HAP-1 (cell line): ENCODE measurements at regions not wholly inside any gene's neighbourhood (a gene's known extent, or its start where the extent isn't known, plus 50 kb on each side); places are given as distances from the start of the nearest gene placed in this dataset.
"Not testable (repeated sequence)": the region's sequence is repeated elsewhere in the genome, so short reads cannot be mapped to it uniquely, and the experiment has no call there.

Experiments used
- DNase-seq, 2 experiments: peaks; one replicate each; pipeline ENCODE4 v3.0.0-alpha.2; 2016 to 2020; ENCODE audit warnings: low spot score in 2 of 2
- H3K27me3 ChIP-seq: fragments of 250-450 bp; sonication (Bioruptor Pico); 2 replicates; pipeline ENCODE4 v1.5.1; 2020; ENCODE audit warnings: low read depth, mild to moderate bottlenecking, moderate library complexity
- H3K36me3 ChIP-seq: fragments of 250-450 bp; sonication (Bioruptor Pico); replicated peaks from 2 replicates; pipeline ENCODE4 v1.5.1; 2020; ENCODE audit warnings: mild to moderate bottlenecking
- H3K4me1 ChIP-seq: fragments of 250-450 bp; sonication (Bioruptor Pico); 2 replicates; pipeline ENCODE4 v1.5.1; 2020; ENCODE audit warnings: mild to moderate bottlenecking
- H3K4me3 ChIP-seq: fragments of 250-450 bp; sonication (Bioruptor Pico); 2 replicates; pipeline ENCODE4 v1.5.1; 2020; ENCODE audit warnings: mild to moderate bottlenecking, moderate library complexity
- H3K9me3 ChIP-seq: fragments of 250-450 bp; sonication (Bioruptor Pico); 2 replicates; pipeline ENCODE4 v1.5.1; 2020; ENCODE audit warnings: mild to moderate bottlenecking, moderate library complexity
- in situ Hi-C: fragments of 300-500 bp; cut with MboI; formaldehyde crosslinking; loops from 3 replicates; pipeline ENCODE4 v1.14.3; 2020; ENCODE audit warnings: low sequenced_read_pairs, inconsistent platforms, mixed read lengths

- H3K4me3 ChIP-seq, H3K4me1 ChIP-seq, in situ Hi-C loops, DNase-seq, H3K27me3 ChIP-seq, H3K9me3 ChIP-seq, H3K36me3 ChIP-seq: not testable (repeated sequence)
These were observed 437.6 kb downstream of the STK39 start for GRCh38 chr2:167809799-167810198.

GRCh38 chr2:167803449-167803988 is 443.9 kb downstream of the STK39 start:
- Histone ChIP-seq H3K36me3 (no peaks in the 10 kb centered on the region), H3K4me3 (no peak overlapping the region), H3K9me3 (no peaks in the 10 kb centered on the region), H3K27me3 (no peaks in the 10 kb centered on the region), H3K4me1 (peaks cover 13% of the 10 kb centered on the region)
- in situ Hi-C loops, result no loop called here
- DNase-seq, result no peak

- Histone ChIP-seq H3K36me3 (no peaks in the 10 kb centered on the region), H3K4me1 (no peaks in the 10 kb centered on the region), H3K9me3 (no peaks in the 10 kb centered on the region; the same call in 1 of the 2 replicates), H3K27me3 (no peaks in the 10 kb centered on the region), H3K4me3 (no peak overlapping the region)
- no peak for DNase-seq
- in situ Hi-C loops, result no loop called here
These were observed 452.7 kb downstream of the STK39 start for GRCh38 chr2:167794554-167795255.

- DNase-seq, result no peak
- no peak overlapping the region for H3K4me3 ChIP-seq
- no peaks in the 10 kb centered on the region for H3K4me1 ChIP-seq
- H3K27me3 ChIP-seq, result no peaks in the 10 kb centered on the region
- in situ Hi-C loops, result no loop called here
- H3K36me3 ChIP-seq, result no peaks in the 10 kb centered on the region
- no peaks in the 10 kb centered on the region; the same call in 1 of the 2 replicates for H3K9me3 ChIP-seq
These were observed 453.7 kb downstream of the STK39 start for GRCh38 chr2:167793725-167794124.

GRCh38 chr2:167792126-167792525 is 455.3 kb downstream of the STK39 start:
- no peaks in the 10 kb centered on the region for H3K27me3 ChIP-seq
- in situ Hi-C loops, result no loop called here
- no peaks in the 10 kb centered on the region for H3K4me1 ChIP-seq
- no peak for DNase-seq
- no peaks in the 10 kb centered on the region for H3K9me3 ChIP-seq
- H3K36me3 ChIP-seq, result no peaks in the 10 kb centered on the region
- H3K4me3 ChIP-seq, result no peak overlapping the region

GRCh38 chr2:167790781-167791450 is 456.5 kb downstream of the STK39 start:
- in situ Hi-C loops, result no loop called here
- Histone ChIP-seq H3K36me3 (no peaks in the 10 kb centered on the region), H3K4me1 (no peaks in the 10 kb centered on the region), H3K9me3 (no peaks in the 10 kb centered on the region), H3K4me3 (no peak overlapping the region), H3K27me3 (no peaks in the 10 kb centered on the region)
- DNase-seq, result no peak

- Histone ChIP-seq H3K36me3 (no peaks in the 10 kb centered on the region), H3K9me3 (no peaks in the 10 kb centered on the region), H3K27me3 (no peaks in the 10 kb centered on the region), H3K4me1 (no peaks in the 10 kb centered on the region), H3K4me3 (no peak overlapping the region)
- no peak for DNase-seq
- in situ Hi-C loops, result no loop called here
These were observed 457.2 kb downstream of the STK39 start for GRCh38 chr2:167790189-167790588.

- in situ Hi-C loops, result no loop called here
- Histone ChIP-seq H3K36me3 (no peaks in the 10 kb centered on the region), H3K4me3 (no peak overlapping the region), H3K27me3 (no peaks in the 10 kb centered on the region), H3K4me1 (no peaks in the 10 kb centered on the region), H3K9me3 (no peaks in the 10 kb centered on the region)
- no peak for DNase-seq
These were observed 459.8 kb downstream of the STK39 start for GRCh38 chr2:167787562-167787961.

GRCh38 chr2:167787021-167787420 is 460.4 kb downstream of the STK39 start:
- H3K27me3 ChIP-seq, result no peaks in the 10 kb centered on the region
- no peak overlapping the region for H3K4me3 ChIP-seq
- H3K4me1 ChIP-seq, result no peaks in the 10 kb centered on the region
- no peaks in the 10 kb centered on the region for H3K36me3 ChIP-seq
- no peak for DNase-seq
- in situ Hi-C loops, result no loop called here
- no peaks in the 10 kb centered on the region for H3K9me3 ChIP-seq

GRCh38 chr2:167785606-167786216 is 461.7 kb downstream of the STK39 start:
- H3K9me3 ChIP-seq, result no peaks in the 10 kb centered on the region
- H3K27me3 ChIP-seq, result no peaks in the 10 kb centered on the region
- H3K36me3 ChIP-seq, result no peaks in the 10 kb centered on the region
- DNase-seq, result no peak
- H3K4me3 ChIP-seq, result no peak overlapping the region
- in situ Hi-C loops, result no loop called here
- no peaks in the 10 kb centered on the region for H3K4me1 ChIP-seq

- no peaks in the 10 kb centered on the region for H3K36me3 ChIP-seq
- no peak overlapping the region for H3K4me3 ChIP-seq
- in situ Hi-C loops, result no loop called here
- H3K27me3 ChIP-seq, result no peaks in the 10 kb centered on the region
- no peaks in the 10 kb centered on the region for H3K4me1 ChIP-seq
- no peaks in the 10 kb centered on the region for H3K9me3 ChIP-seq
- DNase-seq, result no peak
These were observed 463.3 kb downstream of the STK39 start for GRCh38 chr2:167784084-167784425.

GRCh38 chr2:167783261-167784083 is 463.9 kb downstream of the STK39 start:
- in situ Hi-C loops, result no loop called here
- H3K4me3 ChIP-seq, result no peak overlapping the region
- no peak for DNase-seq
- no peaks in the 10 kb centered on the region for H3K36me3 ChIP-seq
- no peaks in the 10 kb centered on the region for H3K9me3 ChIP-seq
- no peaks in the 10 kb centered on the region for H3K4me1 ChIP-seq
- no peaks in the 10 kb centered on the region for H3K27me3 ChIP-seq

GRCh38 chr2:167781629-167782028 is 465.8 kb downstream of the STK39 start:
- H3K4me3 ChIP-seq, in situ Hi-C loops, DNase-seq: not testable (repeated sequence)

More at GRCh38 chr2:167781629-167782028, 465.8 kb downstream of the STK39 start:
- H3K4me1 ChIP-seq, H3K36me3 ChIP-seq, H3K27me3 ChIP-seq, H3K9me3 ChIP-seq: not testable (repeated sequence)
